HS-5 (cell line): ENCODE measurements at regions not wholly inside any gene's neighbourhood (a gene's known extent, or its start where the extent isn't known, plus 50 kb on each side); places are given as distances from the start of the nearest gene placed in this dataset.
A peak's percentile ranks its signal among the peaks of the same experiment; 100 is the strongest.
"Not testable (repeated sequence)": the region's sequence is repeated elsewhere in the genome, so short reads cannot be mapped to it uniquely, and the experiment has no call there.

Source experiments
- DNase-seq: peaks from one replicate; pipeline ENCODE4 v3.0.0-alpha.2; 2012; ENCODE audit warnings: low read depth

GRCh38 chr5:128667751-128668150, 129.7 kb upstream of the FBN2 start:
- DNase-seq: no peak

DNA sequence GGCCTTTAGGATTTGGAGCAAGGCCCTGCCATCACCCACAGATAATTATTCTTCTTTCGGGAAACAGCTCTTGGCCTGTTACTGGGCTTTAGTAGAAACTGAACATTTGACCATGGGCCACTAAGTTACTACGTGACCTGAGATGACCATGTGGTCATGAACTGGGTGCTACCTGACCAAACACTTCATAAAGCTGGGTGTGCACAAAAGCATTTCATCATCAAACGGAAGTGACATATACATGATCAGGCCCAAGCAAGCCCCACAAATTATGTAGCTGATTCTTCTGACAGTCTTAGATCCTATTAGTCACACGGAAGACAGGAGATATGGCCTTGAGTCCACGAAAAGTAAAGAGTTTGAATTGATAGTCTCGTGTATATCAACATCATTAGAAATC, 130.9 kb upstream of the FBN2 start:
- no peak for DNase-seq

DNA sequence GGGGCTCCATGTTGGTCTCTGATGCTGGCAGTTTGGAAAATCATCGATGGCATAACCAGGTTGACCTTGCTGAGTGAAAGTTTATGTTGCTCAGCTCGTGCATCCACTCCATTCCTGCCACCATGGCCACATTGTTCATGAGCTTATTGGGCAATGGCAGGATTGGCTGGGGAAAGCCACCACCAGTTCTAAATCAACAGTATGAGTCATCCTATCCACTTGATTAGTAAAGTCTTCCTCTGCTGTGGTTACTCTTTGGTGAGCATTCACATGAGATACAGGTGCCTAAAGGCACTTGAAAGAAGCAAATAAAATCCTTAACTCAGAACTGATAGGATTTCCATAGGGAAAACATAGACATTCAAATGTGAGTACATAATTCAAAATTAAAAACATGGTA, 131.8 kb upstream of the FBN2 start:
- no peak for DNase-seq

DNA sequence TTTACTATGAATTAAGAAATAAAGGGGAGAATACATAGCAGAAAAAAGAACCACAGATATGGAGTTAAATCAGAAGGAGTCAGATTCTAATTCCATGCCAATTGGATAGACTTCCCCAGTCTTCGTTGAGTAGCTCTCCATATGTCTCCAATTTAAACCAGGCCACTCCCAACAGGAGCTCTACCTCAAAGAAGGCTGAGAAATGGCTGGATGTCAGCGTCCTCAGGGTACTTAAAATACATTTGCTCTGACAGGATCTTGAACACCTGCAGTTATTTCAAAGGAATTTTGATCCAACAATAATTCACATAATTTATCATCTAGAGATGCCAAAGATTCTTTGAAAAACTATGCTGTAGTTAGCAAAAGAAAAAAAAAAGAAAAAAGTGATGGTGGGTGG, 133.9 kb upstream of the FBN2 start:
- DNase-seq: no peak

DNA sequence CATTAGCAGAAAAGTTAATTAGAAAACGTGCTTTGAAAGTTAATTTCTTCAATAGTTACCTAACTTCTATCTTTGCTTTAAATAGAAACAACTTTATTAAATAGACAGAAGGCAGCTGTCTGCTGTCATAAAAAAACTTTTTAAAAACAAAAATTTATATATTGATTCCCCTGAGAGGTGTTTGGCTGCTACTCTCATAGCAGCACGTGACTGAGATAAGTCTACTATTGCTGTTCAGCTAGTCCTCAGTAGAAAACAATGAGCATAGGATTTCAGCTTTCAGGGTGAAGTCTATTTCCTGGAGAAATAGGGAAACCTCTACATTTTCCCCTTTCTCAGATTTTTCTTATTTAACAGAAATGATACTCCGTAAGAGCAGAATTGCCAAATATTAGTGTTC, 135.0 kb upstream of the FBN2 start:
- DNase-seq: no peak

DNA sequence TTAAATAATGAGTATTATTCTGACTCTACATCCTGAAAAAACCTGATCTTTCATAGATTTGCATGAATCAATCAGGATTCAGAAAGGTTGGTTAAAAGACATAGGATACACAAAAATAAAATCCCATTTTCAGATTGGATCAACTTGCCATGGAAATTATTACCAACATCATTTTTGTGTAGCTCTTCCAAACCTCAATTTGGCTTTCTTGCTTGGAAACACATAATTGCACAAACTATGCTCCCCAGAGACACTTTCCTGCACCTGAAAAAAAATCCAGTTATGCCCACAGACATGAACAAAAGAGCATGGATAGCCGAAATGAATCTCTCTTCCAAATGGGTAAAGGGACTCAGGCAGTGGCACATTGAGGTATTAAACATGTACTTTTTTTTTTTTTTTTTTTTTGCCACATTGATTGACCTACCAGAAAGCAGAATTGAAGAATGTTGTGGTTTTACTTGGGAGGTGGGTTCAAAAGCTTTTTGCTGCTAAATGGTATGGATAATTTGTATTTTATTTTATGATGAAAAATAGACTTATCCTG, 135.4 kb upstream of the FBN2 start:
- DNase-seq: no peak

GRCh38 chr5:128673970-128674369, 135.9 kb upstream of the FBN2 start:
- DNase-seq: no peak

DNA sequence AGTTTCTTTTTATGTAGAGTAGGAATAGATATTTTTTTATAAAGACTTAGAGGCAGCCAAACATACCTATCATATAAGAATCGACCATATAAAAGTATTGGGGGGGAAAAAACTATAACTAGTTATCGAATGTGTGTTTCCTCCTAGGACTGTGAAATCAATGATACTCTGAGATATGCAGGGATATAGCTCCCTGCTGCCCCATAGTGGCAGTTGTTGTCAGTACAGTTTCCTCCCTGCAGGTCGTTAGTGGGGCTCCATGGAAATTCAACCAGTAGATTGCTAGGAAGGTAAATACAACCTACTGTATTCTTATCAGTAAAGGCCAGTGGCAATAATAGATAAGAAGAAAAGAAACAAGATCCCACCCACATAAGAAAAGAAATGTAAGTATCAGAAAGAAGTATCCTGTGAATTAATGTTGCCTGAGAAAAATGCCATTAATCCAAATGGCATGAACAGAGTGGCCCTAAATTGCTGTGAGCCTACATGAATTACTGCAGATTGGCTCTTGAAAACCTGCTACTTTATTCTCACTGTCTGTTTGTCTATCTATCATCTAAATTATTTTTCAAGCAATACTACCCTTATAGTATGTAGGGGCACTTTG, 136.9 kb upstream of the FBN2 start:
- peak; percentile 46 for DNase-seq

- no peak for DNase-seq
These were observed 143.1 kb upstream of the FBN2 start for GRCh38 chr5:128681096-128681495.

- no peak for DNase-seq
These were observed 143.9 kb upstream of the FBN2 start for GRCh38 chr5:128681764-128682592.

DNA sequence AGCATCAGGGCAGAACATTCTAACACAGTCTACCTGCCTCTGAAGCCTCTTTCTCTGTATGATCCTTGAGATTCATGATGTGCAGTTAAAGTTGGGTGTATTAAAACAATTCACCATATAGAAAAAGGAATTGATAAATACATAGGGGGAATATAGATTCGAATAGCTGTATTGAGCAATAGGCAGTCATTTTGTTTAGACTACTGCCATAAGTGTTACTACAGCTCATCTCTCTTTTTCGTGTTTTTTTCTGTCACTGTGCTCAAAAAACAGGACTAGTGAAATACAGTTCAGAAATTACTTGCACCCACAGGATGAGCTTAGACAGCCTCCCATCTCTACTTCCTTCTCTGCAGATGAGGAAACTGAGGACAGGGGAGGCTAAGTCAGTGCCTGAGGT, 144.6 kb upstream of the FBN2 start:
- DNase-seq: no peak

DNA sequence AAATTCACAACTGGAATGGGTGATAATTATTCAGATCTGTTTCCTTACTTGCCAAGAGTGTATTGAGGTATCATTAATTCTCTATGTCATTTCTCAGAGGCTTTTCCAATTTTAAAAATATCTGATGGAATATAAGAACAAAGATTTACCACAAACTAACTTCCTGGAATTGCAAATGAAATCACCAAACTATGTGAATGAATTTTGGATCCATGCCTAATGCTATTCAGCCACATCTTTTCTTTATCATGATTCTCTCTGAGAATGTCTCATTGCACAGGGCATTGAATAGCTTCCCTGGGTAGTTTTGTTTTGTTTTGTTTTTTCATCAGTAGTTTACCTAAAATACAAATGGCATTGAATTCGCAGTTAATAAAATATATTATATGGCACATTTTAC, 146.9 kb upstream of the FBN2 start:
- peak; percentile 34 for DNase-seq

GRCh38 chr5:128687930-128688329, 149.9 kb upstream of the FBN2 start:
- no peak for DNase-seq

- DNase-seq: no peak
These were observed 155.7 kb upstream of the FBN2 start for GRCh38 chr5:128693764-128694163.

- no peak for DNase-seq
These were observed 157.9 kb upstream of the FBN2 start for GRCh38 chr5:128695791-128696530.

- no peak for DNase-seq
These were observed 163.3 kb upstream of the FBN2 start for GRCh38 chr5:128701301-128701700.

DNA sequence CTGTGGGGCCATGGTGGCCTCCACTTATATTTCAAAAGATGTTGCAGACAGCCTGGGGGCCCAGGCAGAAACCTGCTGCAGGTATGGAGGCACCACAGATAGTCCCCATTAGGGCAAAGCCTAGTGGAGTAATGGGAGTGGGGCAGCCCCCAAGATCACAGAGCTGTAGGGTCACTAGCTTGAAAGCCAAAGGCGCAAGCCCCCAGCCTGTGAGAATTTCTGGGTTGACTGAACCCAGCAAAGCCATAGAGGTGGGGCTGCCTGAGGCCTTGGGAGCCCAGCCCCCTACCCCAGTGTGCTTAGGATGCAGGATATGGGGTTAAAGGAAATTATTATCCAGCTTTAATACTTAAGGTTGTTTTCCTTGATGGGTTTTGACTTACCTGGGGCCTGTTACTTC, 165.3 kb upstream of the FBN2 start:
- DNase-seq: no peak

GRCh38 chr5:128706269-128706668, 168.2 kb upstream of the FBN2 start:
- no peak for DNase-seq

DNA sequence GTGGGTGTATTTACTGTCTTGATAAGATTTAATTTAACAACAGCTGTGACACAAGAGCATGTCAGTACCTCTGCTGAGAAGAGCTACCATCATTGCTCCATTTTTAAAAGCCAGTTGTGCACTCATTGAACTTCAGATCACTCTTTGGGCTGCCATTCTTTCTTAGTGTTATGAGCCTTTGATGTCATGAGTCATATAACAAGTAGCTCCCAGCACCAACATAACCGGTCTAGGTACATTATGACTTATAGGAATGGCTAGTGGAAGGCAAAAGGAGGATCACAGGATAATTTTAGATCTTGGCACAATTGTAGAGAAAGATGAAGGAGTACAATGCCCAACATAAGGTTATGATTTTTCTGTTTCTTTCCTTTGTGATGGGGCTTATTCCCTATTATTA, 170.8 kb upstream of the FBN2 start:
- DNase-seq: no peak

- DNase-seq: peak; percentile 2
These were observed 173.2 kb upstream of the FBN2 start for GRCh38 chr5:128711216-128711615.

DNA sequence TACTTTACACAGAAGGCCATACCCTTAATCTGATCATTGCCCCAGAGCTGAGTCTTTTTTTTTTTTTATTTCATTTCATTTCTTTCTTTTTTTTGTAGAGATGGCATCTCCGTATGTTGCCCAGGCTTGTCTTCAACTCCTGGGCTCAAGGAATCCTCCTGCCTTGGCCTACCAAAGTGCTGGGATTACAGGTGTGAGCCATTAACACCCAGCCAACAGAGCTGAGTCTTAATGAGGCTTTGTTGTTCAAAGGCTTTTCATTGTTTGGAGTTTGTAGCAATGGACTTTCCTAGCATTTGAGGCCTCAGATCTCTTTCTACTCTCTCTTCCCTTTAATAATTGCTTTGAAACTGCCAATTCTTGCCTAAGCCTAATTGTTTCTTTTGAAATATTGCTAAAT, 176.5 kb upstream of the FBN2 start:
- no peak for DNase-seq

GRCh38 chr5:128722551-128722950, 184.5 kb upstream of the FBN2 start:
- DNase-seq: no peak

DNA sequence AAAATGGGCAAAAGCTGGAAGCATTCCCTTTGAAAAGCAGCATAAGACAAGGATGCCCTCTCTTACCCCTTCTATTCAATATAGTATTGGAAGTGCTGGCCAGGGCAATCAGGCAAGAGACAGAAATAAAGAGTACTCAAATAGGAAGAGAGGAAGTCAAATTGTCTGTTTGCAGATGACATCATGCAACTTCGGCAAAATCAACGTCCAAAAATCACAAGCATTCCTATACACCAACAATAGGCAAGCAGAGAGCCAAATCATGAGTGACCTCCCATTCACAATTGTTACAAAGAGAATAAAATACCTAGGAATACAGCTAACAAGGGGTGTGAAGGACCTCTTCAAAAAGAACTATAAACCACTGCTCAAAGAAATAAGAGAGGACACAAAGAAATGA, 192.0 kb upstream of the FBN2 start:
- not testable (repeated sequence) for DNase-seq
